IgD-negative memory B cell (primary cell): ENCODE measurements at regions not wholly inside any gene's neighbourhood (a gene's known extent, or its start where the extent isn't known, plus 50 kb on each side); places are given as distances from the start of the nearest gene placed in this dataset.

Experiments used
- H3K27ac Mint-ChIP-seq, 3 donors: one replicate each; pipeline ENCODE4 v1.8.0; 2020 to 2022; ENCODE audit warnings: mild to moderate bottlenecking in 3 of 3, mixed read lengths in 3 of 3, moderate library complexity in 1 of 3
- H3K27me3 Mint-ChIP-seq: one replicate; pipeline ENCODE4 v1.8.0; 2021; ENCODE audit warnings: mixed read lengths
- H3K36me3 Mint-ChIP-seq: one replicate; pipeline ENCODE4 v1.8.0; 2020; ENCODE audit warnings: mild to moderate bottlenecking, mixed read lengths
- H3K4me1 Mint-ChIP-seq, 3 donors: one replicate each; pipeline ENCODE4 v1.8.0; 2020 to 2022; ENCODE audit warnings: mixed read lengths in 3 of 3, mild to moderate bottlenecking in 1 of 3
- H3K4me3 Mint-ChIP-seq, 4 donors: one replicate each; pipeline ENCODE4 v1.8.0; 2020 to 2022; ENCODE audit warnings: mild to moderate bottlenecking in 4 of 4, mixed read lengths in 4 of 4, moderate library complexity in 3 of 4
- H3K9me3 Mint-ChIP-seq, 3 donors: one replicate each; pipeline ENCODE4 v1.8.0; 2020 to 2021; ENCODE audit warnings: mixed read lengths in 3 of 3, mild to moderate bottlenecking in 1 of 3

- Mint-ChIP-seq H3K27me3 (no peaks in the 10 kb centered on the region), H3K36me3 (no peaks in the 10 kb centered on the region), H3K4me3 (no peak overlapping the region), H3K27ac (no peak overlapping the region), H3K4me1 (peaks cover 0 to 1% (median 0%) of the 10 kb centered on the region in 3 donors), H3K9me3 (peaks cover 3 to 4% (median 3%) of the 10 kb centered on the region in 3 donors)
These were observed 1422.3 kb downstream of the PLA2G4A start for GRCh38 chr1:188251036-188251435.

GRCh38 chr1:188261849-188262248 is 1433.1 kb downstream of the PLA2G4A start:
- Mint-ChIP-seq H3K27me3 (no peaks in the 10 kb centered on the region), H3K27ac (no peak overlapping the region), H3K4me1 (peaks cover 0 to 2% (median 0%) of the 10 kb centered on the region in 3 donors), H3K4me3 (no peak overlapping the region), H3K9me3 (peaks cover 2 to 16% (median 12%) of the 10 kb centered on the region in 3 donors), H3K36me3 (no peaks in the 10 kb centered on the region)

GRCh38 chr1:188269956-188270355 is 1441.2 kb downstream of the PLA2G4A start:
- Mint-ChIP-seq H3K27ac (no peak overlapping the region), H3K4me1 (no peaks in the 10 kb centered on the region), H3K4me3 (no peak overlapping the region), H3K36me3 (no peaks in the 10 kb centered on the region), H3K9me3 (peaks cover 0 to 2% (median 0%) of the 10 kb centered on the region in 3 donors), H3K27me3 (no peaks in the 10 kb centered on the region)

GRCh38 chr1:188270497-188270896 is 1441.7 kb downstream of the PLA2G4A start:
- Mint-ChIP-seq H3K4me3 (no peak overlapping the region), H3K27me3 (no peaks in the 10 kb centered on the region), H3K36me3 (no peaks in the 10 kb centered on the region), H3K4me1 (no peaks in the 10 kb centered on the region), H3K9me3 (no peaks in the 10 kb centered on the region), H3K27ac (no peak overlapping the region)

- no peaks in the 10 kb centered on the region for H3K27me3 Mint-ChIP-seq
- no peak overlapping the region for H3K27ac Mint-ChIP-seq
- H3K4me3 Mint-ChIP-seq = no peak overlapping the region
- H3K9me3 Mint-ChIP-seq = peaks cover 0 to 9% (median 8%) of the 10 kb centered on the region in 3 donors
- H3K4me1 Mint-ChIP-seq = no peaks in the 10 kb centered on the region
- H3K36me3 Mint-ChIP-seq = no peaks in the 10 kb centered on the region
These were observed 1449.0 kb downstream of the PLA2G4A start for GRCh38 chr1:188277771-188278170.

GRCh38 chr1:188281921-188282320 is 1453.2 kb downstream of the PLA2G4A start:
- Mint-ChIP-seq H3K9me3 (peaks cover 5 to 8% (median 6%) of the 10 kb centered on the region in 3 donors), H3K4me3 (no peak overlapping the region), H3K27ac (no peak overlapping the region), H3K4me1 (no peaks in the 10 kb centered on the region), H3K36me3 (no peaks in the 10 kb centered on the region), H3K27me3 (no peaks in the 10 kb centered on the region)

GRCh38 chr1:188295157-188295556 is 1466.4 kb downstream of the PLA2G4A start:
- peaks cover 0 to 5% (median 2%) of the 10 kb centered on the region in 3 donors for H3K9me3 Mint-ChIP-seq
- H3K27ac Mint-ChIP-seq = no peak overlapping the region
- H3K36me3 Mint-ChIP-seq = no peaks in the 10 kb centered on the region
- H3K27me3 Mint-ChIP-seq = no peaks in the 10 kb centered on the region
- no peaks in the 10 kb centered on the region for H3K4me1 Mint-ChIP-seq
- no peak overlapping the region for H3K4me3 Mint-ChIP-seq

- Mint-ChIP-seq H3K36me3 (no peaks in the 10 kb centered on the region), H3K4me3 (no peak overlapping the region), H3K27ac (no peak overlapping the region), H3K9me3 (peaks cover 3 to 9% (median 5%) of the 10 kb centered on the region in 3 donors), H3K27me3 (no peaks in the 10 kb centered on the region), H3K4me1 (no peaks in the 10 kb centered on the region)
These were observed 1474.0 kb downstream of the PLA2G4A start for GRCh38 chr1:188302746-188303145.

GRCh38 chr1:188314557-188315137 is 1485.9 kb downstream of the PLA2G4A start:
- H3K36me3 Mint-ChIP-seq = no peaks in the 10 kb centered on the region
- H3K9me3 Mint-ChIP-seq = peaks cover 0 to 5% (median 3%) of the 10 kb centered on the region in 3 donors
- H3K4me3 Mint-ChIP-seq = no peak overlapping the region
- no peak overlapping the region for H3K27ac Mint-ChIP-seq
- no peaks in the 10 kb centered on the region for H3K27me3 Mint-ChIP-seq
- H3K4me1 Mint-ChIP-seq = no peaks in the 10 kb centered on the region

GRCh38 chr1:188317894-188318293 is 1489.1 kb downstream of the PLA2G4A start:
- H3K27me3 Mint-ChIP-seq = no peaks in the 10 kb centered on the region
- H3K27ac Mint-ChIP-seq = no peak overlapping the region
- H3K4me1 Mint-ChIP-seq = no peaks in the 10 kb centered on the region
- no peak overlapping the region for H3K4me3 Mint-ChIP-seq
- peaks cover 2 to 7% (median 5%) of the 10 kb centered on the region in 3 donors for H3K9me3 Mint-ChIP-seq
- H3K36me3 Mint-ChIP-seq = no peaks in the 10 kb centered on the region

- H3K4me3 Mint-ChIP-seq = no peak overlapping the region
- no peak overlapping the region for H3K27ac Mint-ChIP-seq
- peaks cover 0 to 2% (median 2%) of the 10 kb centered on the region in 3 donors for H3K9me3 Mint-ChIP-seq
- no peaks in the 10 kb centered on the region for H3K36me3 Mint-ChIP-seq
- H3K4me1 Mint-ChIP-seq = no peaks in the 10 kb centered on the region
- H3K27me3 Mint-ChIP-seq = no peaks in the 10 kb centered on the region
These were observed 1496.5 kb downstream of the PLA2G4A start for GRCh38 chr1:188325211-188325610.

- Mint-ChIP-seq H3K27me3 (no peaks in the 10 kb centered on the region), H3K4me3 (no peak overlapping the region), H3K9me3 (peaks cover 1 to 3% (median 1%) of the 10 kb centered on the region in 3 donors), H3K27ac (no peak overlapping the region), H3K4me1 (no peaks in the 10 kb centered on the region), H3K36me3 (no peaks in the 10 kb centered on the region)
These were observed 1515.2 kb downstream of the PLA2G4A start for GRCh38 chr1:188343914-188344313.

- H3K27ac Mint-ChIP-seq = no peak overlapping the region
- no peaks in the 10 kb centered on the region for H3K36me3 Mint-ChIP-seq
- H3K27me3 Mint-ChIP-seq = no peaks in the 10 kb centered on the region
- H3K4me1 Mint-ChIP-seq = no peaks in the 10 kb centered on the region
- peaks cover 1 to 7% (median 1%) of the 10 kb centered on the region in 3 donors for H3K9me3 Mint-ChIP-seq
- no peak overlapping the region for H3K4me3 Mint-ChIP-seq
These were observed 1521.4 kb downstream of the PLA2G4A start for GRCh38 chr1:188350104-188350503.

- Mint-ChIP-seq H3K27ac (peak overlapping the region in 1 of 3 donors; percentile 53), H3K36me3 (peaks cover 2% of the 10 kb centered on the region), H3K27me3 (no peaks in the 10 kb centered on the region), H3K4me3 (no peak overlapping the region), H3K4me1 (no peaks in the 10 kb centered on the region), H3K9me3 (peaks cover 3 to 19% (median 9%) of the 10 kb centered on the region in 3 donors)
These were observed 1526.3 kb downstream of the PLA2G4A start for GRCh38 chr1:188355082-188355481.

- H3K4me1 Mint-ChIP-seq = no peaks in the 10 kb centered on the region
These were observed 1527.1 kb downstream of the PLA2G4A start for GRCh38 chr1:188355847-188356246.

GRCh38 chr1:188359315-188359714 is 1530.6 kb downstream of the PLA2G4A start:
- Mint-ChIP-seq H3K36me3 (peaks cover 2% of the 10 kb centered on the region), H3K9me3 (peaks cover 3 to 22% (median 9%) of the 10 kb centered on the region in 3 donors), H3K27ac (no peak overlapping the region), H3K4me3 (no peak overlapping the region), H3K4me1 (no peaks in the 10 kb centered on the region), H3K27me3 (no peaks in the 10 kb centered on the region)

More at GRCh38 chr1:188355847-188356246, 1527.1 kb downstream of the PLA2G4A start:
- peaks cover 3 to 19% (median 9%) of the 10 kb centered on the region in 3 donors for H3K9me3 Mint-ChIP-seq
- no peak overlapping the region for H3K4me3 Mint-ChIP-seq
- H3K36me3 Mint-ChIP-seq = peaks cover 2% of the 10 kb centered on the region
- no peak overlapping the region for H3K27ac Mint-ChIP-seq
- H3K27me3 Mint-ChIP-seq = no peaks in the 10 kb centered on the region
